ENCODE measurements at regions not wholly inside any gene's neighbourhood (a gene's known extent, or its start where the extent isn't known, plus 50 kb on each side); places are given as distances from the start of the nearest gene placed in this dataset.

- TF ChIP-seq, protein P1, sequence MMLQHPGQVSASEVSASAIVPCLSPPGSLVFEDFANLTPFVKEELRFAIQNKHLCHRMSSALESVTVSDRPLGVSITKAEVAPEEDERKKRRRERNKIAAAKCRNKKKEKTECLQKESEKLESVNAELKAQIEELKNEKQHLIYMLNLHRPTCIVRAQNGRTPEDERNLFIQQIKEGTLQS (IDR thresholded peaks at IDR 0.05), result no peak
- TF ChIP-seq, protein P2, sequence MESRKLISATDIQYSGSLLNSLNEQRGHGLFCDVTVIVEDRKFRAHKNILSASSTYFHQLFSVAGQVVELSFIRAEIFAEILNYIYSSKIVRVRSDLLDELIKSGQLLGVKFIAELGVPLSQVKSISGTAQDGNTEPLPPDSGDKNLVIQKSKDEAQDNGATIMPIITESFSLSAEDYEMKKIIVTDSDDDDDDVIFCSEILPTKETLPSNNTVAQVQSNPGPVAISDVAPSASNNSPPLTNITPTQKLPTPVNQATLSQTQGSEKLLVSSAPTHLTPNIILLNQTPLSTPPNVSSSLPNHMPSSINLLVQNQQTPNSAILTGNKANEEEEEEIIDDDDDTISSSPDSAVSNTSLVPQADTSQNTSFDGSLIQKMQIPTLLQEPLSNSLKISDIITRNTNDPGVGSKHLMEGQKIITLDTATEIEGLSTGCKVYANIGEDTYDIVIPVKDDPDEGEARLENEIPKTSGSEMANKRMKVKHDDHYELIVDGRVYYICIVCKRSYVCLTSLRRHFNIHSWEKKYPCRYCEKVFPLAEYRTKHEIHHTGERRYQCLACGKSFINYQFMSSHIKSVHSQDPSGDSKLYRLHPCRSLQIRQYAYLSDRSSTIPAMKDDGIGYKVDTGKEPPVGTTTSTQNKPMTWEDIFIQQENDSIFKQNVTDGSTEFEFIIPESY (IDR thresholded peaks at IDR 0.05), result no peak
These were observed 165.7 kb upstream of the RREB1 start (continued) for GRCh38 chr6:6942091-6942490.

DNA sequence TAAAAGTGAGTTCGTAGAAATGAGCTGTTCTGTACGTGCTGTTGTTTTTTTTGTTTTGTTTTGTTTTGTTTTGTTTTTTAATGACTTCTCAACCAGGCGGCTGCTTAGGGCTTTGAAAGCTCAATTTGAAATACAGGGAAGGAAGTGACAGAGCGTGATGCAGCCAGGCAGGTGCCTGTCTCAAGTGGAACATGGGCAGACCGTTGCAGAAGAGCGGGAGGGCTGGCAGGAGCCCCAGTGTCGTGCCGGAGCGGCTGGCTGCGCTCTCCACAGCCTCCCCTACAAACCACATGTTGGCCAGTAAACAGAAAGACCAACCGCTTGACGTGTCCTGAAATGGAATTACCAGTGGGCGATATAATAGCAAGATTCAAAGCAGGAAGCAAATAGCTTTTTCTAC is 164.9 kb upstream of the RREB1 start:
- H3K27ac ChIP-seq (ENCODE audit: low read depth in 1 of 2, low read length in 2 of 2), result no peak overlapping the region
- 74% methylated on average over 13 of the region's 13 CpGs for WGBS

More for the DNA sequence above, 164.9 kb upstream of the RREB1 start:
- DNase-seq (ENCODE audit: low spot score), result no peak
- TF ChIP-seq GABPA (IDR thresholded peaks at IDR 0.05 in 1 of 2, conservative IDR thresholded peaks at IDR 0.05 in 1 of 2) (no peak), FOXA2 (IDR thresholded peaks at IDR 0.05) (no peak), REST (IDR thresholded peaks at IDR 0.05) (no peak), EGR1 (IDR thresholded peaks at IDR 0.05; ENCODE audit: low read depth in 2 of 2) (no peak), CTCF (IDR thresholded peaks at IDR 0.05; ENCODE audit: low read depth, low read length, missing input control) (no peak), SP1 (IDR thresholded peaks at IDR 0.05) (no peak), NR2F2 (IDR thresholded peaks at IDR 0.05) (no peak), HNF4G (IDR thresholded peaks at IDR 0.05) (no peak), TAF1 (conservative IDR thresholded peaks at IDR 0.05) (no peak)
- no peaks in the 10 kb centered on the region for H3K4me1 ChIP-seq (ENCODE audit: control insufficient read depth in 4 of 4, insufficient read depth in 4 of 4, low read length in 3 of 4)
- H3K9ac ChIP-seq (ENCODE audit: low read depth in 1 of 2, low read length in 2 of 2), result no peak overlapping the region
- no peak overlapping the region for H3K4me3 ChIP-seq (ENCODE audit: low read depth in 1 of 3, low read length in 3 of 3)
- no peaks in the 10 kb centered on the region for H3K36me3 ChIP-seq (ENCODE audit: control insufficient read depth in 4 of 4, insufficient read depth in 3 of 4, low read depth in 1 of 4, low read length in 3 of 4)
- no peaks in the 10 kb centered on the region for H3K27me3 ChIP-seq (ENCODE audit: control insufficient read depth in 4 of 4, insufficient read depth in 4 of 4, low read length in 3 of 4)
- no peaks in the 10 kb centered on the region for H3K9me3 ChIP-seq (ENCODE audit: control insufficient read depth in 4 of 4, low read length in 3 of 4)

Data from liver (tissue), 8 donors.